GM21723 (cell line): ENCODE measurements at regions not wholly inside any gene's neighbourhood (a gene's known extent, or its start where the extent isn't known, plus 50 kb on each side); places are given as distances from the start of the nearest gene placed in this dataset.

Source experiments
- ATAC-seq: cut with Tn5 transposase; IDR thresholded peaks from one replicate; pipeline ENCODE4 v1.9.1; 2021; ENCODE audit warnings: mild to moderate bottlenecking, moderate library complexity; ENCODE audit not compliant: unreplicated experiment

DNA sequence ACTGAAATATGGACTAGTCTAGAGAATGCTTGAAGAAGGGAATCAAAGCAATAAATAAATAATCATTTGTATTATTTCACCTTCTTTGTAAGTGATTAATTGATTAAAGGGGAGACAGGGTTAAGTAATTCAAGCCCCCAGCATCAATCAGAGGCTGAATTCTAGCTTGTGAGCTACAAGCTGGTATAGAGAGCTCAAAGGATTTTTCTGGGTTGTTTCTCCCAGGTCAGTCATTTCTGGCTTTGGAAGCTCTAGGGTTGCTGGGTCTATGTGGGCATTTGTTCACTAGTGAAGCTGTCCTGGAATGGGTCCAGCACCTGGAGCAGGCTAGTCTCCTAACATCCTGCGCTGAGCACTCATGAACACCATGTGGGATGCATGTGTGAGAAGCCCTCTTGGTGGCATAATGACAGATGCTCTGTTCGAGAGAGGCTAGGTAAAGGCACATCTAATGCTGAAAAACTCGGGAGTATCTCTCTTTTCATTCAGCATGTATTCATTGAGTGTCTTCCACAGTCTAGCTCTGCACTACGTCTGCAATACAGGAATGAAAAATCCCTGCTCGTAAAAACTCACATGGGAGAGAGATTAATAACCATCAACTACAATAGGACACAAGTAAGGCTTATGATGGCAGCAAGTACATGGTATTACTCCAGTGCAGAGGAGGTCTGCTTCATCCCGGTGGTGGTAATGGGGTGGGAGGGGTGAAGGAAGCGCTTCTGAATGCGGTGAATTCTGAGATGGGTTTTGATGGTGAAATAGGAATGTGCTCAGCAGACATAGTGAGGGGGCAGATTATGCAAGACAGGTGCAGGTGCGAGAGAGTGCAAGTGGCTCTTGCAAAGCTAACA, 68.0 kb upstream of the NRP1 start:
- no peak for ATAC-seq

DNA sequence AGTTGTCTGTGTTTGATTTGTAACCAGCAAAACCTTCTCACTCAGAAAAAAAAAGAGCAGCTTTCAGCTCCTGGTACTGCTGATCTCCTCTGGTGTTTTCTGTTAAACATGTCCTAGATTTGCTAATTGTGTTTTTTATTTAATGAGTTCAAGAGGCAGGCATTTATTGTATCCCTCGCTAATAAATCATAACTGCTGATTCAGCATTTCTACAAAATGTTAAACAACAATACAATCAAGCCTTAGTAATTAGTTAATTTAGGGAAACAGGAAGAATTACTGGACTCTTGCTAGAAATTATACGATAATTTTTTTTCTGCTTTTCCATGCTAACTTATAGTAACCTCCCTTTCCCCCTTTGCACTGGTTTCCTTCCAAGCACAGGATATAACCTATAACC, 66.8 kb upstream of the NRP1 start:
- no peak for ATAC-seq

DNA sequence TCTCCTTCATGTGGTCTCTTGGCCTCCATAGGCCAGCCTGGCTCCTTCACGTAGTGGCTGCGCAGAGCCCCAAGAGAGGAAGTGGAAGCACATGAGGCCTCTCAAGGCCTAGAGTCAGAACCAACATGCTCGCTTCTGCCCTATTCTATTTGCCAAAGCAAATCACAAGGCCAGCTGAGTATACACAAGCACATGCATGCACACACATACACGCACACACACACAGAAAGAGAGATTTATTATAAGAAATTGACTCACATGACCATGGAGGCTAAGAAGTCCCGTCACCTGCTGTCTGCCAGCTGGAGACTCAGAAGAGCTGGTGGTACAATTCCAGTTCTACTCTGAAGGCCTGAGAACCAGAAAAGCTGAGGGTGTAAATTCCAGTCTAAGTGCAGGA, 64.3 kb upstream of the NRP1 start:
- ATAC-seq = no peak

GRCh38 chr10:33396938-33397337, 62.5 kb upstream of the NRP1 start:
- no peak for ATAC-seq

- ATAC-seq = no peak
Observed at GRCh38 chr10:33396279-33396678, 61.8 kb upstream of the NRP1 start.

DNA sequence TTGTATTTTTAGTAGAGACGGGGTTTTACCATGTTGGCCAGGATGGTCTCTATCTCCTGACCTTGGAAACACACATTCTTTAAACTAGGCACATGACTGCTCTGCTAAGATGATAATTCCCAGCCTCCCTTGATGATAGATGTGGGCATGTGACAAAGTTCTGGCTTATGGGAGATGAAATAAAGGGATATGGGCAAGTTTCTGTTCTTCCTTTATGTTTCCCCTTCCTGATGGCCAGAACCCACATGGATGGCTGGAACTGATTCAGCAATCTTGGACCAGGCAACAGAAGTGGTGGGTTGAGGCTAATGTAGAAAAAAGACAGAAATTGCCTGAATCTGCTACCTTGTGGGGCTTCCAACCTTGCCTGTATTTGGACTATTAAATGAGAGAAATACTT, 60.7 kb upstream of the NRP1 start:
- ATAC-seq = no peak

DNA sequence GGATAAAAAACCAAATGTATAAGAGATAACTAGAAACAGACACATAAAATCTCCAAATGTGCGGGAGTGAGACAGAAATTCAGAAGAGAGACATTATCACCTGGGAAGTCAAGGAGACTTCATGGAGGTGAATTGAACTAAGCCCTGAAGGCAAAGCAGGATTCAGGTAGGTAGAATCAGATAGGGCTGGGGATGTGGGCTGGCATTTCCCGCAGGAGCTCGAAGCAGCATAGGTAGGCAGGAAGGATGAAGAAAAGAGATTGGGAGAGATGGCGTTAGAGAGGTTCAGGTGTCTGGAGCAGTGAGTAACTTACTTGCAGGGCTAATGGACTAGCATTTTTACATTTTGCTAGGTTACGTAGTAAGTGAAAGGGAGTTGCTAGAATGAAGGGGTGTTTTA, 58.2 kb upstream of the NRP1 start:
- ATAC-seq = no peak

DNA sequence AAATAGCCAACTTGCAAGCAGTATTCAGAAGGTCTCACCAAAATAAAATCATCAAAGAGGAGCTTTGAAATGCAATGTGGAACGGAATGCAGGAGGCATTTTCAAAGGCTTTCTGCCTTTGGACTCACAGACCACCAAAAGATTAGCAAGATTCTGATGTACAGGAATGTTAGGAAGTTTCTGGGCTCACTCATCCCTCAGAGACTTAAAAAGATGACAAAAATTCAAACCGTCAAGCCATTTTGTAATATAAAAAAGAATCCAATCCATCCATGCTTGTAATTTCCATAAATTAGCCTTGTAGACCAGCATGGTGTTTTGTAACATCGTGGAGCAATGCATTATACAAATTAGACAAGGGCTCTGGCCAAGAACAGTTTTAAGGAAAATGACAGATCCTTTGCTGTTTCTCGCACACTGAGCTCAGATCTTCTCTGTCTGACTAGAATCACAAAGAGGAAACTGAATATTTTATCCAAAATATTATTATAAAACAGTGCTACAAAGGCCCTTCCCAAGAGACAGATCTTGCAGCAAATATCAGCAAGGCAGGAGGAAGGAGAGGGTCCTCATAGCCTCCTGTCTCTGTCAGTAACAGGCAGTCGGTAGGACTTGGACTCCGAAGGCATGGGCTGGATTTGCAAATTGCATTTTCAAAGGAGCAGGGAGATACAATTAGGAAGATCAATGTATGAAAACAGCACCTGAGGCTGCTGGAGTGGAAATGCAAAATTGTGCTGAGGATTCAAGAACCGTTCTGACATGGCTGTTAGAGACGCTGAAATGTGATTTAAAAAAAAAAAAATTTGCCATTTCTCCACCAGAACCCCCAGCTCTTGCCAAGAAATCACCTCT, 57.4 kb upstream of the NRP1 start:
- ATAC-seq = no peak

DNA sequence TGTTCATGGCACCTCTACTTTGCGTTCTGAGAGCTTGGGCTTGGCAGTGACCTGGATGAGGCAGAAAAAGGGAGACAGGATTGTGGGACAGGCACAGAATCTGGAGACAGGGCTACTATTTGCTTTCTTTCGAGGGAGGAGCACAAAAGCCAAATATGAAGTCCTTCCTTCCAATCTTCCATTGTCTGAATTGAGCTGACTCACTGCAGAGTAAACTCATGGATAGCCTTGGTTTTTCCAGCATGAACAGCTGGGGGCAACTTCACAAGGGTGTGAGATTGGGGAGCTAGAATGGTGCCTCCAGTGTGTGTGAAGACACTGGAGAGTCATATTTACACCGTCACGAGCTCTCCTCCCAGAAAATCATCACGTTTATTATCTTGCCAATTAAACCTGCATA, 55.6 kb upstream of the NRP1 start:
- ATAC-seq = no peak

GRCh38 chr10:33388785-33389184, 54.3 kb upstream of the NRP1 start:
- ATAC-seq = no peak

- ATAC-seq = no peak
Observed at GRCh38 chr10:33388382-33388781, 53.9 kb upstream of the NRP1 start.

DNA sequence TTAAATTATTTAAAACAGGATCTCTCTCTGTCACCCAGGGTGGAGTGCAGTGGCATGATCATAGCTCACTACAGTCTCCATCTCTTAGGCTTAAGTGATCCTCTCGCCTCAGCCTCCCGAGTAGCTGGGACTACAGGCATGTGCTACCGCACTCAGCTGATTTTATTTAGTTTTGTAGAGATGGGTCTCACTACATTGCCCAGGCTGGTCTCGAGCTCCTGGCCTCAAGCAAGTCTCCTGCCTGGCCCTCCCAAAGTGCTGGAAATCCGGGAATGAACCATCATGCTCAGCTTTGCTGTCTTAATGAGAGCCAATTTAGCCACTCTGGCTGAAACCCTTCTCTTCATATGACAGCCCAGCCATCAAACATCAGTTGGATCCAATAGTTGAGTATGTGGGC, 53.3 kb upstream of the NRP1 start:
- ATAC-seq = no peak

DNA sequence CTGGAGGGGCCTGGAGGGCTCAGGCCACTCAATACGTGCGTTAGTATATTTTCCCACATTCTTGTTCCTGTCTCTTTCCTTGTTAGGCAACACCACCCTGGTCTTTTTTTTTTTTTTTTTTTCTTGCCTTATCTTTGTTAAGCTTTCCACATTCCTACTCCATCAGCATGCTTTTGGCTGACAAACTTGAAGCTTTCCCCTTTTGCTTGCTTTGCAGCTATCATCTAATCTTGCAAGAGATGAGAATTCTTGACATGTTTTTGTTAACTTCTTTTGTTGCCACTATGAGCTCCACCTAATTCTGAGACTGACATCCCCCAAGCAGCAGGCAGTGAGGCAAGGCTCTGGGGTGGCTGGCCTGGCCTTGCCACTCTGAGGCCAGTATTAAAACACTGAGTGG, 52.5 kb upstream of the NRP1 start:
- ATAC-seq = no peak

- no peak for ATAC-seq
Observed at GRCh38 chr10:33385686-33386085, 51.2 kb upstream of the NRP1 start.

DNA sequence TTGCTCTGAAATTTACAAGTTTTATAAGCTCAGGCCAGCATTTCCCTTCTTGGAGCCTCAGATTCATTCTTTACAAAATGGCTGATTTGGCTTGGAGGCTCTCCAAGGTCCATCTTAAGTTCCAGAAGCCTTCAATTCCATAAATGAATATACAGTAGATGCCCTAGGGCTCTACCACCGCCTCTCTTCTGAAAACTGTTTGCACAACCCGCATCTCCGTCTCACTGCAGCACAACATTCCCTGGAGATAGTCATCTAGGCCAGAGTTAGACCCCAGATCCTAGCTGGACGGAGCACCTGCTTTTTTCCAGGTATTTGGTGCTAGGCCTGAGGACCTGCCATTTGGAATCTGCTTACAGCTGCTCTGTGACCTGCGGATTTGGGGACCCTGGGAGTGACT, 50.5 kb upstream of the NRP1 start:
- ATAC-seq = no peak
